BJ (cell line): ENCODE measurements at regions not wholly inside any gene's neighbourhood (a gene's known extent, or its start where the extent isn't known, plus 50 kb on each side); places are given as distances from the start of the nearest gene placed in this dataset.

Experiments used
- CTCF ChIA-PET: fragments of 350-600 bp; formaldehyde crosslinking; extraction: SDS; loops from one replicate; lab custom pipeline; 2021; ENCODE audit warnings: antibody characterized with exemption, inconsistent platforms; lab: Yijun Ruan, JAX
- POLR2A ChIA-PET: fragments of 300-600 bp; sonication (Branson Sonifier 250); formaldehyde crosslinking; extraction: SDS; loops from one replicate; lab custom pipeline; 2021; ENCODE audit warnings: antibody characterized with exemption; lab: Charles Lee
- DNase-seq: peaks from one replicate; pipeline ENCODE4 v3.0.0-alpha.2; 2011; ENCODE audit warnings: low read depth
- H3K27me3 ChIP-seq: 2 replicates; pipeline ENCODE4 v1.6.0; 2011; ENCODE audit warnings: low read length; ENCODE audit not compliant: control insufficient read depth, insufficient read depth
- H3K36me3 ChIP-seq: 2 replicates; pipeline ENCODE4 v1.5.1; 2011; ENCODE audit warnings: low read length; ENCODE audit not compliant: control insufficient read depth, insufficient read depth
- H3K4me3 ChIP-seq: 2 replicates; pipeline ENCODE4 v1.5.1; 2011; ENCODE audit warnings: low read depth, mild to moderate bottlenecking, control low read depth, low read length
- TF ChIP-seq, protein P1 (sequence below): IDR thresholded peaks from 2 replicates; pipeline ENCODE4 v1.5.1; 2011; ENCODE audit warnings: low read depth, mild to moderate bottlenecking, control low read depth, inconsistent platforms, low read length, moderate library complexity; ENCODE audit not compliant: insufficient read depth

- H3K36me3 ChIP-seq = no peaks in the 10 kb centered on the region
- POLR2A ChIA-PET = no interaction called here
- H3K4me3 ChIP-seq = no peak overlapping the region
- no peaks in the 10 kb centered on the region for H3K27me3 ChIP-seq
- TF ChIP-seq, protein P1, sequence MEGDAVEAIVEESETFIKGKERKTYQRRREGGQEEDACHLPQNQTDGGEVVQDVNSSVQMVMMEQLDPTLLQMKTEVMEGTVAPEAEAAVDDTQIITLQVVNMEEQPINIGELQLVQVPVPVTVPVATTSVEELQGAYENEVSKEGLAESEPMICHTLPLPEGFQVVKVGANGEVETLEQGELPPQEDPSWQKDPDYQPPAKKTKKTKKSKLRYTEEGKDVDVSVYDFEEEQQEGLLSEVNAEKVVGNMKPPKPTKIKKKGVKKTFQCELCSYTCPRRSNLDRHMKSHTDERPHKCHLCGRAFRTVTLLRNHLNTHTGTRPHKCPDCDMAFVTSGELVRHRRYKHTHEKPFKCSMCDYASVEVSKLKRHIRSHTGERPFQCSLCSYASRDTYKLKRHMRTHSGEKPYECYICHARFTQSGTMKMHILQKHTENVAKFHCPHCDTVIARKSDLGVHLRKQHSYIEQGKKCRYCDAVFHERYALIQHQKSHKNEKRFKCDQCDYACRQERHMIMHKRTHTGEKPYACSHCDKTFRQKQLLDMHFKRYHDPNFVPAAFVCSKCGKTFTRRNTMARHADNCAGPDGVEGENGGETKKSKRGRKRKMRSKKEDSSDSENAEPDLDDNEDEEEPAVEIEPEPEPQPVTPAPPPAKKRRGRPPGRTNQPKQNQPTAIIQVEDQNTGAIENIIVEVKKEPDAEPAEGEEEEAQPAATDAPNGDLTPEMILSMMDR = no peak
- CTCF ChIA-PET = no interaction called here
- DNase-seq = no peak
Observed at GRCh38 chr13:83716121-83716520, 166.2 kb downstream of the SLITRK1 start.

DNA sequence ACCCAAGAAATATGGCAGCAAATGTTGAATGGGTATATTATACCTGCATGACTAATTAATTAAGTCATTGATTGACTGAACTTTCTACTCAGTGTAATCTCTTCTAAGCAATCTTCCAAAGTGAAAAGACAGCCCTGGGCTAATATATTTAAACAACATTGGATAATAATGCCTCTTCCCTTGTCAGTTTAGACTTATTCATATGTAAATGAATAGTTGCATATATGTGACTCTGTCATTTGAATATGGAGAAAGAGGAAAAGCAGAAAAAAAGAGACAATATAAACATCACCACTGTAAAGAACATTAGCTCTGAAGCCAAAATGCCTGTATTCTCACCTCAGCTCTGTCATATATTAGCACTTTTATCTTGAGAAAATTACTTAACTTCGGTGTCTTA is 168.0 kb downstream of the SLITRK1 start:
- H3K4me3 ChIP-seq = no peak overlapping the region
- no peaks in the 10 kb centered on the region for H3K27me3 ChIP-seq
- ChIA-PET CTCF (interaction anchor here (0.9 kb wide), 1 partner anchor 65 kb away, joined by 3 read pairs; no protein-coding TSS in a partner anchor), POLR2A (no interaction called here)
- H3K36me3 ChIP-seq = no peaks in the 10 kb centered on the region
- TF ChIP-seq, protein P1 = no peak
- no peak for DNase-seq

DNA sequence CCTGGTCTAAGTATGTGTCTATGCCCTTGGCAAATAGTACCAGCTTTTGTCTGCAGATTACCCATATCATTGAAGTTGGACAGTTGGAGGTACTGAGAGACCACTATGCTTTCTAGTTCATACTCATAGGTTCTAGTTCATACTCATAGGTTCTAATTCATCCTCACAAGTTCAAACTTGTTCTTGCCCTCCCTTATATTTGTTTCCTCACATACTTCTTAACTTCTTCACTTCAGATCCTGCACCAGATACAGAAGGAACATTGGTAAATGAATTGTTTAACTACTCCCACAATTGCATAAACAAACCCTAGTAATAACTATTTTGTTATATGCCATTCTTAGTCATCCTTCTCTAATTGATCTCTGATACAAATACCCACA is 172.2 kb downstream of the SLITRK1 start:
- TF ChIP-seq, protein P1 = no peak
- no peak for DNase-seq
- H3K36me3 ChIP-seq = no peaks in the 10 kb centered on the region
- CTCF ChIA-PET = interaction anchor here (0.8 kb wide), 1 partner anchor 10 kb away, joined by 4 read pairs; no protein-coding TSS in a partner anchor
- no peaks in the 10 kb centered on the region for H3K27me3 ChIP-seq
- POLR2A ChIA-PET = no interaction called here
- no peak overlapping the region for H3K4me3 ChIP-seq

- no peaks in the 10 kb centered on the region for H3K36me3 ChIP-seq
- no peaks in the 10 kb centered on the region for H3K27me3 ChIP-seq
- ChIA-PET POLR2A (no interaction called here), CTCF (interaction anchor here (0.8 kb wide), 1 partner anchor 9 kb away, joined by 4 read pairs; no protein-coding TSS in a partner anchor)
- no peak overlapping the region for H3K4me3 ChIP-seq
- TF ChIP-seq, protein P1 = no peak
- DNase-seq = no peak
Observed at GRCh38 chr13:83709426-83710132, 172.7 kb downstream of the SLITRK1 start.

DNA sequence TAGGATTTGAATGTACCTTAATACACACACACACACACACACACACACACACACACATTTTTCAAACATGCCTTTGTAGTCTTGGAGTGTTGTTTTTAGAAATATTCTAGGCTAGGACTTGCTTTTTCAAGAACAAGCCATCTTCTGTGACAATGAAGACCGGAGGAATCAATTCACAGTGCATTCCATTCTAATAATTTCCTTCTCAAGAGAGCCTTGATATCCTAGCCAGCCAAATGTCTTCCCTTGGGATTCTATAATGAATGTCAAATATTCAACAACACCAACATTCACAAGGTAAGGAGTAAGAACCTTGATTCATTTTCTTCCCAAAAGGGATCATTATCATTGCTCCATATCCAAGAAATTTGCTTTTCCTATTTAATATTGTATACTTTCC is 180.3 kb downstream of the SLITRK1 start:
- Histone ChIP-seq H3K4me3 (no peak overlapping the region), H3K36me3 (no peaks in the 10 kb centered on the region), H3K27me3 (no peaks in the 10 kb centered on the region)
- ChIA-PET POLR2A (no interaction called here), CTCF (no interaction called here)
- no peak for DNase-seq
- TF ChIP-seq, protein P1 = no peak
